ENCODE measurements at regions not wholly inside any gene's neighbourhood (a gene's known extent, or its start where the extent isn't known, plus 50 kb on each side); places are given as distances from the start of the nearest gene placed in this dataset.

GRCh38 chr12:111189792-111190191 is 179.1 kb downstream of the PHETA1 start:
- no peak for ATAC-seq
- intact Hi-C loops (cut with DNase I), result no loop called here
- Histone ChIP-seq H3K4me3 (no peak overlapping the region), H3K27ac (no peak overlapping the region), H3K4me1 (no peaks in the 10 kb centered on the region), H3K27me3 (peaks cover 9 to 63% of the 10 kb centered on the region in 2 donors), H3K9me3 (no peaks in the 10 kb centered on the region), H3K36me3 (no peaks in the 10 kb centered on the region)
- TF ChIP-seq CTCF (IDR thresholded peaks at IDR 0.05), result no peak
- no peak for DNase-seq

- no peak for TF ChIP-seq CTCF (IDR thresholded peaks at IDR 0.05)
- Histone ChIP-seq H3K27ac (no peak overlapping the region), H3K9me3 (no peaks in the 10 kb centered on the region), H3K4me3 (no peak overlapping the region), H3K36me3 (no peaks in the 10 kb centered on the region), H3K27me3 (peaks cover 9 to 49% of the 10 kb centered on the region in 2 donors), H3K4me1 (no peaks in the 10 kb centered on the region)
- DNase-seq (no peak), ATAC-seq (no peak)
- intact Hi-C loops (cut with DNase I), result no loop called here
Measured at GRCh38 chr12:111188436-111188835, 180.5 kb downstream of the PHETA1 start.

- DNase-seq (no peak), ATAC-seq (no peak)
- Histone ChIP-seq H3K36me3 (no peaks in the 10 kb centered on the region), H3K4me1 (peaks cover 0 to 4% of the 10 kb centered on the region in 2 donors), H3K27me3 (peaks cover 0 to 49% of the 10 kb centered on the region in 2 donors), H3K27ac (no peak overlapping the region), H3K4me3 (no peak overlapping the region), H3K9me3 (no peaks in the 10 kb centered on the region)
- intact Hi-C loops (cut with DNase I), result no loop called here
- no peak for TF ChIP-seq CTCF (IDR thresholded peaks at IDR 0.05)
Measured at GRCh38 chr12:111186347-111186746, 182.5 kb downstream of the PHETA1 start.

- Histone ChIP-seq H3K4me1 (peaks cover 0 to 9% of the 10 kb centered on the region in 2 donors), H3K36me3 (no peaks in the 10 kb centered on the region), H3K27ac (no peak overlapping the region), H3K9me3 (no peaks in the 10 kb centered on the region), H3K27me3 (peaks cover 0 to 49% of the 10 kb centered on the region in 2 donors), H3K4me3 (no peak overlapping the region)
- TF ChIP-seq CTCF (IDR thresholded peaks at IDR 0.05), result no peak
- ATAC-seq (no peak), DNase-seq (no peak)
- intact Hi-C loops (cut with DNase I), result no loop called here
Measured at GRCh38 chr12:111185889-111186227, 183.0 kb downstream of the PHETA1 start.

- no peak for ATAC-seq
- Histone ChIP-seq H3K27ac (no peak overlapping the region), H3K36me3 (no peaks in the 10 kb centered on the region), H3K9me3 (no peaks in the 10 kb centered on the region), H3K4me1 (peaks cover 0 to 14% of the 10 kb centered on the region in 2 donors), H3K4me3 (no peak overlapping the region), H3K27me3 (peaks cover 0 to 49% of the 10 kb centered on the region in 2 donors)
- intact Hi-C loops (cut with DNase I), result no loop called here
- TF ChIP-seq CTCF (IDR thresholded peaks at IDR 0.05), result no peak
- DNase-seq, result no peak
Measured at GRCh38 chr12:111185206-111185888, 183.5 kb downstream of the PHETA1 start.
